Adrenal gland (tissue), 9 donors: ENCODE measurements at regions not wholly inside any gene's neighbourhood (a gene's known extent, or its start where the extent isn't known, plus 50 kb on each side); places are given as distances from the start of the nearest gene placed in this dataset.

Experiments
- DNase-seq, 7 donors: peaks; one replicate each; pipeline ENCODE4 v3.0.0-alpha.2; 2019 to 2020
- H3K27ac ChIP-seq, 5 donors: fragments of 200-600 bp; sonication (generic) in 4 of 5; 1 replicate in 3 of 5; 2 replicates in 2 of 5; pipeline versions ENCODE4 v1.5.1 to v1.8.0; 2016 to 2020; ENCODE audit warnings: mild to moderate bottlenecking in 1 of 5
- H3K27me3 ChIP-seq: fragments of 200-600 bp; 2 replicates; pipeline ENCODE4 v1.8.0; 2021
- H3K36me3 ChIP-seq, 2 donors: fragments of 200-600 bp; replicated peaks in 1 of 2; 1 replicate in 1 of 2; 2 replicates in 1 of 2; pipeline versions ENCODE4 v1.5.1 to v1.8.0; 2018 to 2022
- H3K4me1 ChIP-seq, 2 donors: fragments of 200-600 bp; replicated peaks in 1 of 2; 1 replicate in 1 of 2; 2 replicates in 1 of 2; pipeline versions ENCODE4 v1.5.1 to v1.8.0; 2018 to 2021
- H3K4me3 ChIP-seq, 4 donors: fragments of 200-600 bp; sonication (generic) in 3 of 4; one replicate each; pipeline ENCODE4 v1.5.1; 2016 to 2018
- H3K9me3 ChIP-seq, 3 donors: fragments of 200-600 bp; sonication (generic) in 1 of 3; replicated peaks in 1 of 3; 1 replicate in 2 of 3; 2 replicates in 1 of 3; pipeline versions ENCODE4 v1.5.1 to v1.8.0; 2016 to 2021
- CTCF ChIP-seq, 6 experiments: fragments of 450-650 bp in 4 of 6; fragments of 200-600 bp in 2 of 6; sonication (generic) in 1 of 6; IDR thresholded peaks; 1 replicate in 5 of 6; 2 replicates in 1 of 6; pipeline versions ENCODE4 v1.5.1 to v1.8.0; 2016 to 2021; ENCODE audit warnings: antibody characterized with exemption in 6 of 6, mild to moderate bottlenecking in 2 of 6, moderate library complexity in 1 of 6
- POLR2A ChIP-seq, 2 donors: fragments of 450-650 bp; IDR thresholded peaks; one replicate each; pipeline ENCODE4 v1.6.1; 2017; ENCODE audit warnings: antibody characterized with exemption in 2 of 2, mild to moderate bottlenecking in 2 of 2, moderate library complexity in 1 of 2
- WGBS, 4 donors: extraction: QIAGEN DNeasy Blood & Tissue Kit in 2 of 4; methylation state at CpG; one replicate each; pipeline versions ENCODE4 v1.1.5 to v1.1.7; 2013 to 2017; 5-methylcytosine and 5-hydroxymethylcytosine counted together
- intact Hi-C, 2 donors: fragments of 100-400 bp; cut with DNase I; formaldehyde crosslinking; loops; one replicate each; pipeline versions ENCODE4 v1.14.1 to v1.15.0; 2022 to 2023
- donor health status: healthy with polysubstance abuse.
- donor health status: Bipolar disorder and iron deficiency.
- donor health status: DM: yes; HTN: yes; CAD: no.
- donor health status: DM: no; HTN: no; CAD: no.
- donor health status: DM: no; HTN: no; CAD: no.

DNA sequence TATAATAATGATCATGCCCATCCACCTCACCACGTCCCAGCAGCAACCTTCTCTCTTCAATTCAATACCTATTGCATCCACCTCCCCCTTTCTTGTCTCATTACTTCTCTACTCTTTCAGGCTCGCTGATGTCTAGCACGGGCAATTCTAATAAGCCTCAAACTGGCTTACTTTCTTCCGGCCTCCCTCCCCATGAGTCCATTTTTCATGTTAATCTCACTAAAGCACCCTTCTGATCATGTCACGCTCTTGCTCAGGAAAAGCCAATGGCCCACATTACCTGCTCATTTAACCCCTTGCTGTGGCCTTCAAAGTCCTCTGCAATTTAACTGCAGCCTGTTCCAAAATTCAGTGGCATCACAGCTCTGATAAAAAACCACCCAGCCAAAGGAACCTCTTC is 105.1 kb downstream of the UTRN start:
- H3K36me3 ChIP-seq = no peaks in the 10 kb centered on the region
- intact Hi-C loops = no loop called here
- H3K4me1 ChIP-seq = peaks cover 1 to 16% of the 10 kb centered on the region in 2 donors
- no peak for TF ChIP-seq POLR2A (IDR thresholded peaks at IDR 0.05)
- TF ChIP-seq CTCF (IDR thresholded peaks at IDR 0.05) = no peak
- 90 to 98% (median 93%) methylated on average over 5 of the region's 5 CpGs for WGBS, 4 donors
- H3K9me3 ChIP-seq = no peaks in the 10 kb centered on the region
- no peaks in the 10 kb centered on the region for H3K27me3 ChIP-seq
- DNase-seq = no peak
- H3K4me3 ChIP-seq = no peak overlapping the region
- no peak overlapping the region for H3K27ac ChIP-seq

DNA sequence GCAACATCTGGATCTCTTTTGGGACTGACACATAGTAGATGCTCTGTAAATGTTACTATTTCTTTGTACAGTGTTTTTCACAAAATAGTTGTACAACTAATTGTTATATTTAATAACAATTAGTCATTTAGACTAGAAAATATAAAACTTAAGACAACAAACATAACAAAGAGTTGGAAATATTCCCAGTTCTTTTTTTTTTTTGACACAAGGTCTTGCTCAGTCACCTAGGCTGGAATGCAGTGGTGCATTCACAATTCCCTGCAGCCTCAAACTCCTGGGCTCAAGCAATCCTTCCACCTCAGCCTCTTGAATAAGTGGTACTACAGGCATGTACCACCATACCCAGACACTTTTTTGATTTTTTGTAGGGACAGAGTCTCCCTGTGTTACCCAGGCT is 105.8 kb downstream of the UTRN start:
- no peak for TF ChIP-seq CTCF (IDR thresholded peaks at IDR 0.05)
- no peak for TF ChIP-seq POLR2A (IDR thresholded peaks at IDR 0.05)
- Histone ChIP-seq H3K27me3 (no peaks in the 10 kb centered on the region), H3K4me3 (no peak overlapping the region), H3K27ac (no peak overlapping the region), H3K36me3 (no peaks in the 10 kb centered on the region), H3K9me3 (no peaks in the 10 kb centered on the region), H3K4me1 (peaks cover 6 to 22% of the 10 kb centered on the region in 2 donors)
- DNase-seq = no peak
- intact Hi-C loops = no loop called here

DNA sequence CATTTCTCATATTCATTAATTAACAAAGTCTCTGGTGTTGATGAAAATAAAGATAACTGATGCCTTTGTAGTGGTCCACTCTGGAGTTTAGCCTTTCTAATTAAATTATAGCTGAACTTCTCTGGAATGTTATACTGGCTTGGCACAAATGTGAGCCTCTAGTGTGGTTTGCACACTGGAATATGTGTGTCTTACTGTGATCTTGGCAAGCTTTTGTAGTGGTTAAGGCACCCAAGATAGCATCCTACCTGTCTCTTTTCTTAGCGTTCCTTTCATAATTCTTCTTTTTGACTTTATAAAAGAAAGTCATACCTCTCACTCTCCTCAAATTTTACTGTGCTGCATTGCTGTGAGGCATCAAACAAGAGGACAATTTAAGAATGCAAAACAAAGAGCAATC is 107.4 kb downstream of the UTRN start:
- 86 to 97% (median 89%) methylated on average over 1 of the region's 1 CpG for WGBS, 4 donors
- H3K27ac ChIP-seq = no peak overlapping the region
- intact Hi-C loops = no loop called here
- H3K36me3 ChIP-seq = no peaks in the 10 kb centered on the region
- DNase-seq = no peak
- TF ChIP-seq POLR2A (IDR thresholded peaks at IDR 0.05) = no peak
- H3K4me1 ChIP-seq = peaks cover 6 to 18% of the 10 kb centered on the region in 2 donors
- no peak overlapping the region for H3K4me3 ChIP-seq
- no peaks in the 10 kb centered on the region for H3K27me3 ChIP-seq
- no peaks in the 10 kb centered on the region for H3K9me3 ChIP-seq

DNA sequence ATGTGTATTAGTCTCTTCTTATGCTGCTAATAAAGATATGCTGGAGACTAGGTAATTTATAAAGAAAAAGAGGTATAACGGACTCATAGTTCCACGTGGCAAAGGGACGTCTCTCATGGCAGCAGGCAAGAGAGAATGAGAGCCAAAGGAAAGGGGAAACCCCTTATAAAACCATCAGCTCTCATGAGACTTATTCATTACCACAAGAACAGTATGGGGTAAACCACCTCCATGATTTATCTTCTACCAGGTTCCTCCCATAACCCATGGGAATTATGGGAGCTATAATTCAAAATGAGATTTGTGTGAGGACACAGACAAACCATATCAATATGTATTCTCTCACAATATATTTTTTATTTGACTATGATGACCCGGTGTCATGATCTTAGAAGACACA is 109.1 kb downstream of the UTRN start:
- no peaks in the 10 kb centered on the region for H3K27me3 ChIP-seq
- no peak for TF ChIP-seq POLR2A (IDR thresholded peaks at IDR 0.05)
- TF ChIP-seq CTCF (IDR thresholded peaks at IDR 0.05) = no peak
- intact Hi-C loops = no loop called here
- H3K4me3 ChIP-seq = no peak overlapping the region
- H3K27ac ChIP-seq = no peak overlapping the region
- no peak for DNase-seq
- WGBS, 4 donors = 95 to 98% (median 97%) methylated on average over 4 of the region's 4 CpGs
- no peaks in the 10 kb centered on the region for H3K36me3 ChIP-seq
- H3K4me1 ChIP-seq = peaks cover 6 to 16% of the 10 kb centered on the region in 2 donors
- no peaks in the 10 kb centered on the region for H3K9me3 ChIP-seq

GRCh38 chr6:144395014-144395413 is 109.9 kb downstream of the UTRN start:
- intact Hi-C loops = no loop called here
- no peak overlapping the region for H3K4me3 ChIP-seq

More at GRCh38 chr6:144395014-144395413, 109.9 kb downstream of the UTRN start:
- H3K36me3 ChIP-seq = no peaks in the 10 kb centered on the region
- H3K27me3 ChIP-seq = no peaks in the 10 kb centered on the region
- no peak for DNase-seq
- peaks cover 6 to 16% of the 10 kb centered on the region in 2 donors for H3K4me1 ChIP-seq
- H3K27ac ChIP-seq = no peak overlapping the region
- H3K9me3 ChIP-seq = no peaks in the 10 kb centered on the region
- TF ChIP-seq CTCF (IDR thresholded peaks at IDR 0.05) (no peak), POLR2A (IDR thresholded peaks at IDR 0.05) (no peak)
